ENCODE measurements at regions not wholly inside any gene's neighbourhood (a gene's known extent, or its start where the extent isn't known, plus 50 kb on each side); places are given as distances from the start of the nearest gene placed in this dataset.

DNA sequence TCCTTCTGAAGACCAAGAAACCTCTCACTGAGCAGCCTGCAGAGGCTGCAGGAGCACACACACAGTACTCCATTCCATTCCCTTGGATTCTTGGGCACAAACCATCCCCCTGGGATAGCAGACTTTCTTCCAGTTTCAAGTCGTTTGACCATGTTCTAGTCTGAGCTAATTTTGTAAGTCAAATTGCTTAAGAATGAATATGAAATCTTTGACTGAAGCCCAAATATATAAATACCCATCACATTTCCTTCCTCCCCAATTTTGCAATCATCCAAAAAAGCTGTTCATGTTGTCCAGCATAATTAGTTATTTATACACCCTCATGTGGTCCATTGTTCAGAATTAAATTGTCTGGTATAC is 231.2 kb upstream of the TPRG1 start:
- Mint-ChIP-seq H3K27ac (no peak overlapping the region), H3K9me3 (peaks cover 14% of the 10 kb centered on the region), H3K27me3 (ENCODE audit: low read depth) (no peaks in the 10 kb centered on the region; the same call in 1 of the 2 replicates), H3K4me3 (no peak overlapping the region), H3K36me3 (peaks cover 3% of the 10 kb centered on the region; the same call in 1 of the 2 replicates), H3K4me1 (peaks cover 25% of the 10 kb centered on the region)
- no peak for DNase-seq (ENCODE audit: low spot score)
- ChIA-PET CTCF (no interaction called here), POLR2A (no interaction called here)
- ATAC-seq = no peak
- no peak for TF ChIP-seq HMGA2 (CRISPR knock-in tag; IDR thresholded peaks at IDR 0.05)
- TF ChIP-seq, protein P1, sequence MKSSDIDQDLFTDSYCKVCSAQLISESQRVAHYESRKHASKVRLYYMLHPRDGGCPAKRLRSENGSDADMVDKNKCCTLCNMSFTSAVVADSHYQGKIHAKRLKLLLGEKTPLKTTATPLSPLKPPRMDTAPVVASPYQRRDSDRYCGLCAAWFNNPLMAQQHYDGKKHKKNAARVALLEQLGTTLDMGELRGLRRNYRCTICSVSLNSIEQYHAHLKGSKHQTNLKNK (CRISPR knock-in tag; IDR thresholded peaks at IDR 0.05) = no peak
- TF ChIP-seq GABPB1 (CRISPR knock-in tag; IDR thresholded peaks at IDR 0.05) = no peak
- no peak for TF ChIP-seq PRRX2 (CRISPR knock-in tag; IDR thresholded peaks at IDR 0.05)
- no peak for TF ChIP-seq CREM (CRISPR knock-in tag; IDR thresholded peaks at IDR 0.05)
- no peak for TF ChIP-seq GRHL2 (CRISPR knock-in tag; IDR thresholded peaks at IDR 0.05; ENCODE audit: insufficient replicate concordance, severe bottlenecking)
- TF ChIP-seq SMAD4 (CRISPR knock-in tag; IDR thresholded peaks at IDR 0.05) = no peak
- TF ChIP-seq, protein P2, sequence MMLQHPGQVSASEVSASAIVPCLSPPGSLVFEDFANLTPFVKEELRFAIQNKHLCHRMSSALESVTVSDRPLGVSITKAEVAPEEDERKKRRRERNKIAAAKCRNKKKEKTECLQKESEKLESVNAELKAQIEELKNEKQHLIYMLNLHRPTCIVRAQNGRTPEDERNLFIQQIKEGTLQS (CRISPR knock-in tag; conservative IDR thresholded peaks at IDR 0.05) = no peak
- TF ChIP-seq RORB (CRISPR knock-in tag; IDR thresholded peaks at IDR 0.05) = no peak
- TF ChIP-seq, protein P3, sequence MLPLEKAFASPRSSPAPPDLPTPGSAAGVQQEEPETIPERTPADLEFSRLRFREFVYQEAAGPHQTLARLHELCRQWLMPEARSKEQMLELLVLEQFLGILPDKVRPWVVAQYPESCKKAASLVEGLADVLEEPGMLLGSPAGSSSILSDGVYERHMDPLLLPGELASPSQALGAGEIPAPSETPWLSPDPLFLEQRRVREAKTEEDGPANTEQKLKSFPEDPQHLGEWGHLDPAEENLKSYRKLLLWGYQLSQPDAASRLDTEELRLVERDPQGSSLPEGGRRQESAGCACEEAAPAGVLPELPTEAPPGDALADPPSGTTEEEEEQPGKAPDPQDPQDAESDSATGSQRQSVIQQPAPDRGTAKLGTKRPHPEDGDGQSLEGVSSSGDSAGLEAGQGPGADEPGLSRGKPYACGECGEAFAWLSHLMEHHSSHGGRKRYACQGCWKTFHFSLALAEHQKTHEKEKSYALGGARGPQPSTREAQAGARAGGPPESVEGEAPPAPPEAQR (CRISPR knock-in tag; IDR thresholded peaks at IDR 0.05) = no peak
- no peak for TF ChIP-seq TEAD1 (CRISPR knock-in tag; IDR thresholded peaks at IDR 0.05)
- no peak for TF ChIP-seq GTF2I (CRISPR knock-in tag; conservative IDR thresholded peaks at IDR 0.05)
- TF ChIP-seq NFE2L1 (CRISPR knock-in tag; IDR thresholded peaks at IDR 0.05) = no peak
- TF ChIP-seq, protein P4, sequence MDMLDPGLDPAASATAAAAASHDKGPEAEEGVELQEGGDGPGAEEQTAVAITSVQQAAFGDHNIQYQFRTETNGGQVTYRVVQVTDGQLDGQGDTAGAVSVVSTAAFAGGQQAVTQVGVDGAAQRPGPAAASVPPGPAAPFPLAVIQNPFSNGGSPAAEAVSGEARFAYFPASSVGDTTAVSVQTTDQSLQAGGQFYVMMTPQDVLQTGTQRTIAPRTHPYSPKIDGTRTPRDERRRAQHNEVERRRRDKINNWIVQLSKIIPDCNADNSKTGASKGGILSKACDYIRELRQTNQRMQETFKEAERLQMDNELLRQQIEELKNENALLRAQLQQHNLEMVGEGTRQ (CRISPR knock-in tag; IDR thresholded peaks at IDR 0.05) = no peak
- TF ChIP-seq, protein P5, sequence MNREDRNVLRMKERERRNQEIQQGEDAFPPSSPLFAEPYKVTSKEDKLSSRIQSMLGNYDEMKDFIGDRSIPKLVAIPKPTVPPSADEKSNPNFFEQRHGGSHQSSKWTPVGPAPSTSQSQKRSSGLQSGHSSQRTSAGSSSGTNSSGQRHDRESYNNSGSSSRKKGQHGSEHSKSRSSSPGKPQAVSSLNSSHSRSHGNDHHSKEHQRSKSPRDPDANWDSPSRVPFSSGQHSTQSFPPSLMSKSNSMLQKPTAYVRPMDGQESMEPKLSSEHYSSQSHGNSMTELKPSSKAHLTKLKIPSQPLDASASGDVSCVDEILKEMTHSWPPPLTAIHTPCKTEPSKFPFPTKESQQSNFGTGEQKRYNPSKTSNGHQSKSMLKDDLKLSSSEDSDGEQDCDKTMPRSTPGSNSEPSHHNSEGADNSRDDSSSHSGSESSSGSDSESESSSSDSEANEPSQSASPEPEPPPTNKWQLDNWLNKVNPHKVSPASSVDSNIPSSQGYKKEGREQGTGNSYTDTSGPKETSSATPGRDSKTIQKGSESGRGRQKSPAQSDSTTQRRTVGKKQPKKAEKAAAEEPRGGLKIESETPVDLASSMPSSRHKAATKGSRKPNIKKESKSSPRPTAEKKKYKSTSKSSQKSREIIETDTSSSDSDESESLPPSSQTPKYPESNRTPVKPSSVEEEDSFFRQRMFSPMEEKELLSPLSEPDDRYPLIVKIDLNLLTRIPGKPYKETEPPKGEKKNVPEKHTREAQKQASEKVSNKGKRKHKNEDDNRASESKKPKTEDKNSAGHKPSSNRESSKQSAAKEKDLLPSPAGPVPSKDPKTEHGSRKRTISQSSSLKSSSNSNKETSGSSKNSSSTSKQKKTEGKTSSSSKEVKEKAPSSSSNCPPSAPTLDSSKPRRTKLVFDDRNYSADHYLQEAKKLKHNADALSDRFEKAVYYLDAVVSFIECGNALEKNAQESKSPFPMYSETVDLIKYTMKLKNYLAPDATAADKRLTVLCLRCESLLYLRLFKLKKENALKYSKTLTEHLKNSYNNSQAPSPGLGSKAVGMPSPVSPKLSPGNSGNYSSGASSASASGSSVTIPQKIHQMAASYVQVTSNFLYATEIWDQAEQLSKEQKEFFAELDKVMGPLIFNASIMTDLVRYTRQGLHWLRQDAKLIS (CRISPR knock-in tag; IDR thresholded peaks at IDR 0.05; ENCODE audit: borderline replicate concordance) = no peak
- no peak for TF ChIP-seq ZBTB21 (CRISPR knock-in tag; IDR thresholded peaks at IDR 0.05; ENCODE audit: borderline replicate concordance)
- TF ChIP-seq, protein P6, sequence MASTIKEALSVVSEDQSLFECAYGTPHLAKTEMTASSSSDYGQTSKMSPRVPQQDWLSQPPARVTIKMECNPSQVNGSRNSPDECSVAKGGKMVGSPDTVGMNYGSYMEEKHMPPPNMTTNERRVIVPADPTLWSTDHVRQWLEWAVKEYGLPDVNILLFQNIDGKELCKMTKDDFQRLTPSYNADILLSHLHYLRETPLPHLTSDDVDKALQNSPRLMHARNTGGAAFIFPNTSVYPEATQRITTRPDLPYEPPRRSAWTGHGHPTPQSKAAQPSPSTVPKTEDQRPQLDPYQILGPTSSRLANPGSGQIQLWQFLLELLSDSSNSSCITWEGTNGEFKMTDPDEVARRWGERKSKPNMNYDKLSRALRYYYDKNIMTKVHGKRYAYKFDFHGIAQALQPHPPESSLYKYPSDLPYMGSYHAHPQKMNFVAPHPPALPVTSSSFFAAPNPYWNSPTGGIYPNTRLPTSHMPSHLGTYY (CRISPR knock-in tag; IDR thresholded peaks at IDR 0.05) = no peak
- TF ChIP-seq OVOL2 (CRISPR knock-in tag; IDR thresholded peaks at IDR 0.05; ENCODE audit: borderline replicate concordance) = no peak
- TF ChIP-seq MYBL2 (CRISPR knock-in tag; IDR thresholded peaks at IDR 0.05) = no peak

DNA sequence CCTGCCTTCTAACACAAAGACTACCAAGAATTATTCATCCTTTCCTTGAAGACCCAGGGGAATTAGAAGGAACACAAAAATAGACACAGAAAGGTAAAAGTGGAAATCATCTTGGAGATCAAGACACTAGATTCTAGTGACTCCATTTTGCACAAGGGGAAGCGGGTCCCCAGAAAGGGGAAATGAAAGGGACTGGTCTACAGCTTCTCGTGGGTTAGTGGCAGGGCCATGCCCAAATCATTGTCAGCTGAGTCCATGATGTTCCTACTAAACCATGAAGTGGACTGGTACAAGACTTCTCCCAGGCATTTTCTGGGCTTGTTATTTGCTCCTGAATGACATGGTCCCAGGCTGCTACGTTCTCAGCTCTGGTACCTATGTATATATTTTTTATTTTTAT is 230.7 kb upstream of the TPRG1 start:
- DNase-seq (ENCODE audit: low spot score) (no peak), ATAC-seq (no peak)
- H3K36me3 Mint-ChIP-seq = peaks cover 3% of the 10 kb centered on the region; the same call in 1 of the 2 replicates
- H3K4me3 Mint-ChIP-seq = no peak overlapping the region
- H3K4me1 Mint-ChIP-seq = peaks cover 25% of the 10 kb centered on the region
- POLR2A ChIA-PET = interaction anchor here (0.6 kb wide), 1 partner anchor 943 kb away, joined by 3 read pairs; no protein-coding TSS in a partner anchor
- H3K27ac Mint-ChIP-seq = no peak overlapping the region
- CTCF ChIA-PET = interaction anchor here (1.1 kb wide), 1 partner anchor 15 kb away, joined by 3 read pairs; no protein-coding TSS in a partner anchor
- no peaks in the 10 kb centered on the region; the same call in 1 of the 2 replicates for H3K27me3 Mint-ChIP-seq (ENCODE audit: low read depth)
- H3K9me3 Mint-ChIP-seq = peaks cover 14% of the 10 kb centered on the region
- TF ChIP-seq JUN (CRISPR knock-in tag; IDR thresholded peaks at IDR 0.05) (no peak), PRRX2 (CRISPR knock-in tag; IDR thresholded peaks at IDR 0.05) (no peak), NR3C1 (CRISPR knock-in tag; conservative IDR thresholded peaks at IDR 0.05; ENCODE audit: low read depth) (no peak), ZBTB21 (CRISPR knock-in tag; IDR thresholded peaks at IDR 0.05; ENCODE audit: borderline replicate concordance) (no peak)
- TF ChIP-seq, protein P4 (CRISPR knock-in tag; IDR thresholded peaks at IDR 0.05) = no peak
- TF ChIP-seq, protein P7, sequence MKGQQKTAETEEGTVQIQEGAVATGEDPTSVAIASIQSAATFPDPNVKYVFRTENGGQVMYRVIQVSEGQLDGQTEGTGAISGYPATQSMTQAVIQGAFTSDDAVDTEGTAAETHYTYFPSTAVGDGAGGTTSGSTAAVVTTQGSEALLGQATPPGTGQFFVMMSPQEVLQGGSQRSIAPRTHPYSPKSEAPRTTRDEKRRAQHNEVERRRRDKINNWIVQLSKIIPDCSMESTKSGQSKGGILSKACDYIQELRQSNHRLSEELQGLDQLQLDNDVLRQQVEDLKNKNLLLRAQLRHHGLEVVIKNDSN (CRISPR knock-in tag; IDR thresholded peaks at IDR 0.05) = no peak
- TF ChIP-seq, protein P8, sequence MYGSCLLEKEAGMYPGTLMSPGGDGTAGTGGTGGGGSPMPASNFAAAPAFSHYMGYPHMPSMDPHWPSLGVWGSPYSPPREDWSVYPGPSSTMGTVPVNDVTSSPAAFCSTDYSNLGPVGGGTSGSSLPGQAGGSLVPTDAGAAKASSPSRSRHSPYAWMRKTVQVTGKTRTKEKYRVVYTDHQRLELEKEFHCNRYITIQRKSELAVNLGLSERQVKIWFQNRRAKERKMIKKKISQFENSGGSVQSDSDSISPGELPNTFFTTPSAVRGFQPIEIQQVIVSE (CRISPR knock-in tag; IDR thresholded peaks at IDR 0.05; ENCODE audit: borderline replicate concordance) = no peak

All from WTC11 (cell line).